GM18519 (cell line): ENCODE measurements at regions not wholly inside any gene's neighbourhood (a gene's known extent, or its start where the extent isn't known, plus 50 kb on each side); places are given as distances from the start of the nearest gene placed in this dataset.

Experiments used
- ATAC-seq: cut with Tn5 transposase; IDR thresholded peaks from one replicate; pipeline ENCODE4 v1.9.1; 2021; ENCODE audit warnings: mild to moderate bottlenecking, moderate library complexity; ENCODE audit not compliant: unreplicated experiment, low FRiP score

- no peak for ATAC-seq
These were observed 53.1 kb upstream of the ATL2 start for GRCh38 chr2:38430196-38430595.

GRCh38 chr2:38427936-38428335, 50.9 kb upstream of the ATL2 start:
- no peak for ATAC-seq

- no peak for ATAC-seq
These were observed 50.0 kb upstream of the ATL2 start for GRCh38 chr2:38427054-38427453.
